Hepatocyte (in vitro differentiated cells): ENCODE measurements at regions not wholly inside any gene's neighbourhood (a gene's known extent, or its start where the extent isn't known, plus 50 kb on each side); places are given as distances from the start of the nearest gene placed in this dataset.

Experiments used
- EZH2 ChIP-seq: fragments of 200-600 bp; sonication (generic); IDR thresholded peaks from 2 replicates; pipeline ENCODE4 v1.6.1; 2016; ENCODE audit warnings: antibody characterized with exemption, mild to moderate bottlenecking, borderline replicate concordance
- TF ChIP-seq, protein P1 (sequence below): fragments of 200-600 bp; sonication (generic); IDR thresholded peaks from 2 replicates; pipeline ENCODE4 v1.5.1; 2016; ENCODE audit warnings: antibody characterized with exemption, mild to moderate bottlenecking; ENCODE audit not compliant: poor library complexity

DNA sequence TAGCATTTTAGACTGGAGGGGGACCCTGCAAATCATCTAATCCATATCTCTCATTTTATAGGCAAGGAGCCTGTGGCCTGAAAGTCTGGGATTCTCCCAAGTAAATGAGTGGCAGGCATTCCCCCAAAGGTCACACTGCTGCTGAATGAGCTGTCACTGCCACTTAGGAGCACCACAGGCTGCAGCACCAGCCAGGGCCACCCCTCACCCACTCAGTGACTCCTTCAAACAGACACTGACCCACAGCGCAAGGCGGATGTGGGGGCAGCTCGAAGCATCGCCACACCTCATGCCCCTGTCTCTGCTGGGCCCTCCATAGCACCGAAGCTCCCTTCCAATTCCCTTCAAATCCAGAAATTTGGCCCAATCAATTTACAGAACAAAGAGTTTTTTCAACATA, 119.9 kb upstream of the ARID1B start:
- TF ChIP-seq, protein P1, sequence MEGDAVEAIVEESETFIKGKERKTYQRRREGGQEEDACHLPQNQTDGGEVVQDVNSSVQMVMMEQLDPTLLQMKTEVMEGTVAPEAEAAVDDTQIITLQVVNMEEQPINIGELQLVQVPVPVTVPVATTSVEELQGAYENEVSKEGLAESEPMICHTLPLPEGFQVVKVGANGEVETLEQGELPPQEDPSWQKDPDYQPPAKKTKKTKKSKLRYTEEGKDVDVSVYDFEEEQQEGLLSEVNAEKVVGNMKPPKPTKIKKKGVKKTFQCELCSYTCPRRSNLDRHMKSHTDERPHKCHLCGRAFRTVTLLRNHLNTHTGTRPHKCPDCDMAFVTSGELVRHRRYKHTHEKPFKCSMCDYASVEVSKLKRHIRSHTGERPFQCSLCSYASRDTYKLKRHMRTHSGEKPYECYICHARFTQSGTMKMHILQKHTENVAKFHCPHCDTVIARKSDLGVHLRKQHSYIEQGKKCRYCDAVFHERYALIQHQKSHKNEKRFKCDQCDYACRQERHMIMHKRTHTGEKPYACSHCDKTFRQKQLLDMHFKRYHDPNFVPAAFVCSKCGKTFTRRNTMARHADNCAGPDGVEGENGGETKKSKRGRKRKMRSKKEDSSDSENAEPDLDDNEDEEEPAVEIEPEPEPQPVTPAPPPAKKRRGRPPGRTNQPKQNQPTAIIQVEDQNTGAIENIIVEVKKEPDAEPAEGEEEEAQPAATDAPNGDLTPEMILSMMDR = no peak
- no peak for TF ChIP-seq EZH2
